ENCODE measurements at regions not wholly inside any gene's neighbourhood (a gene's known extent, or its start where the extent isn't known, plus 50 kb on each side); places are given as distances from the start of the nearest gene placed in this dataset.

- H3K27me3 ChIP-seq (ENCODE audit: control insufficient read depth, insufficient read depth, low read length) = no peaks in the 10 kb centered on the region
- no peaks in the 10 kb centered on the region for H3K36me3 ChIP-seq (ENCODE audit: insufficient read depth, low read length)
These were observed 448.2 kb upstream of the TBX3 start for GRCh38 chr12:115132145-115132544.

GRCh38 chr12:115129727-115130126 lies 445.8 kb upstream of the TBX3 start:
- H3K4me2 ChIP-seq (ENCODE audit: low read length) = no peak overlapping the region
- H3K4me1 ChIP-seq (ENCODE audit: control insufficient read depth, insufficient read depth, low read length) = no peaks in the 10 kb centered on the region
- H3K27me3 ChIP-seq (ENCODE audit: control insufficient read depth, insufficient read depth, low read length) = no peaks in the 10 kb centered on the region
- no peaks in the 10 kb centered on the region for H3K9me3 ChIP-seq (replicated peaks; ENCODE audit: low read length)
- no peak overlapping the region for H3K9ac ChIP-seq (ENCODE audit: low read depth, low read length)
- no peak overlapping the region for H3K4me3 ChIP-seq (ENCODE audit: low read length)
- no peaks in the 10 kb centered on the region for H3K36me3 ChIP-seq (ENCODE audit: insufficient read depth, low read length)

More at GRCh38 chr12:115132145-115132544, 448.2 kb upstream of the TBX3 start:
- Histone ChIP-seq H3K4me2 (ENCODE audit: low read length) (no peak overlapping the region), H3K9me3 (replicated peaks; ENCODE audit: low read length) (no peaks in the 10 kb centered on the region), H3K4me1 (ENCODE audit: control insufficient read depth, insufficient read depth, low read length) (peaks cover 12% of the 10 kb centered on the region), H3K4me3 (ENCODE audit: low read length) (no peak overlapping the region), H3K9ac (ENCODE audit: low read depth, low read length) (no peak overlapping the region)

DNA sequence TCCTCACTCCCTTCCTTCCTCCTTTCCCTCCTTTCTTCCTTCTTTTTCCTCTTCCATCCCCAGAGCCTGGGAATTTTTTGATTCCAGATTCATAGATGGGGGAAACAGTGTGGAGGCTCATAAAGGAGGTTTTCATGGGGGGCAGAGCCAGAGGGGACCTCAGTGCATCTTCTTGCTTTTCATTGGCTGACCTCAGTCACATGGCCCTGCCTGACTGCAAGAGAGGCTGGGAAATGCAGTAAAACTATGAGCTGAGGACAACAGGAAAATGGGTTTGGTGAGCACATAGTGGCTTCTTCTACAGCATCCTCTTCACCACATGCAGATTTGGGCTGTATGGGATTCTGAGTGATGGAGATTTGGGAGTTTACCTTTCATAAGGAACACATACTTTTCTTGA lies 437.1 kb upstream of the TBX3 start:
- H3K27me3 ChIP-seq (ENCODE audit: control insufficient read depth, insufficient read depth, low read length) = no peaks in the 10 kb centered on the region
- H3K36me3 ChIP-seq (ENCODE audit: insufficient read depth, low read length) = no peaks in the 10 kb centered on the region
- H3K9me3 ChIP-seq (replicated peaks; ENCODE audit: low read length) = no peaks in the 10 kb centered on the region
- no peak overlapping the region for H3K4me3 ChIP-seq (ENCODE audit: low read length)
- no peak overlapping the region for H3K9ac ChIP-seq (ENCODE audit: low read depth, low read length)
- no peaks in the 10 kb centered on the region for H3K4me1 ChIP-seq (ENCODE audit: control insufficient read depth, insufficient read depth, low read length)
- no peak overlapping the region for H3K4me2 ChIP-seq (ENCODE audit: low read length)

- Histone ChIP-seq H3K4me2 (ENCODE audit: low read length) (no peak overlapping the region), H3K4me3 (ENCODE audit: low read length) (no peak overlapping the region), H3K36me3 (ENCODE audit: insufficient read depth, low read length) (no peaks in the 10 kb centered on the region), H3K27me3 (ENCODE audit: control insufficient read depth, insufficient read depth, low read length) (no peaks in the 10 kb centered on the region), H3K9me3 (replicated peaks; ENCODE audit: low read length) (no peaks in the 10 kb centered on the region), H3K9ac (ENCODE audit: low read depth, low read length) (no peak overlapping the region), H3K4me1 (ENCODE audit: control insufficient read depth, insufficient read depth, low read length) (no peaks in the 10 kb centered on the region)
These were observed 434.3 kb upstream of the TBX3 start for GRCh38 chr12:115118177-115118724.

GRCh38 chr12:115114140-115114539 lies 430.2 kb upstream of the TBX3 start:
- Histone ChIP-seq H3K9ac (ENCODE audit: low read depth, low read length) (no peak overlapping the region), H3K4me2 (ENCODE audit: low read length) (no peak overlapping the region), H3K4me1 (ENCODE audit: control insufficient read depth, insufficient read depth, low read length) (no peaks in the 10 kb centered on the region), H3K27me3 (ENCODE audit: control insufficient read depth, insufficient read depth, low read length) (no peaks in the 10 kb centered on the region), H3K36me3 (ENCODE audit: insufficient read depth, low read length) (no peaks in the 10 kb centered on the region), H3K4me3 (ENCODE audit: low read length) (no peak overlapping the region), H3K9me3 (replicated peaks; ENCODE audit: low read length) (no peaks in the 10 kb centered on the region)

GRCh38 chr12:115109863-115110262 lies 425.9 kb upstream of the TBX3 start:
- H3K4me2 ChIP-seq (ENCODE audit: low read length) = no peak overlapping the region
- H3K4me3 ChIP-seq (ENCODE audit: low read length) = no peak overlapping the region

GRCh38 chr12:115108129-115109100 lies 424.4 kb upstream of the TBX3 start:
- H3K36me3 ChIP-seq (ENCODE audit: insufficient read depth, low read length) = no peaks in the 10 kb centered on the region
- H3K27me3 ChIP-seq (ENCODE audit: control insufficient read depth, insufficient read depth, low read length) = no peaks in the 10 kb centered on the region
- H3K9ac ChIP-seq (ENCODE audit: low read depth, low read length) = no peak overlapping the region
- H3K4me2 ChIP-seq (ENCODE audit: low read length) = no peak overlapping the region
- no peak overlapping the region for H3K4me3 ChIP-seq (ENCODE audit: low read length)
- H3K4me1 ChIP-seq (ENCODE audit: control insufficient read depth, insufficient read depth, low read length) = no peaks in the 10 kb centered on the region
- no peaks in the 10 kb centered on the region for H3K9me3 ChIP-seq (replicated peaks; ENCODE audit: low read length)

More at GRCh38 chr12:115109863-115110262, 425.9 kb upstream of the TBX3 start:
- Histone ChIP-seq H3K9me3 (replicated peaks; ENCODE audit: low read length) (no peaks in the 10 kb centered on the region), H3K4me1 (ENCODE audit: control insufficient read depth, insufficient read depth, low read length) (no peaks in the 10 kb centered on the region), H3K27me3 (ENCODE audit: control insufficient read depth, insufficient read depth, low read length) (no peaks in the 10 kb centered on the region), H3K9ac (ENCODE audit: low read depth, low read length) (no peak overlapping the region), H3K36me3 (ENCODE audit: insufficient read depth, low read length) (no peaks in the 10 kb centered on the region)

DNA sequence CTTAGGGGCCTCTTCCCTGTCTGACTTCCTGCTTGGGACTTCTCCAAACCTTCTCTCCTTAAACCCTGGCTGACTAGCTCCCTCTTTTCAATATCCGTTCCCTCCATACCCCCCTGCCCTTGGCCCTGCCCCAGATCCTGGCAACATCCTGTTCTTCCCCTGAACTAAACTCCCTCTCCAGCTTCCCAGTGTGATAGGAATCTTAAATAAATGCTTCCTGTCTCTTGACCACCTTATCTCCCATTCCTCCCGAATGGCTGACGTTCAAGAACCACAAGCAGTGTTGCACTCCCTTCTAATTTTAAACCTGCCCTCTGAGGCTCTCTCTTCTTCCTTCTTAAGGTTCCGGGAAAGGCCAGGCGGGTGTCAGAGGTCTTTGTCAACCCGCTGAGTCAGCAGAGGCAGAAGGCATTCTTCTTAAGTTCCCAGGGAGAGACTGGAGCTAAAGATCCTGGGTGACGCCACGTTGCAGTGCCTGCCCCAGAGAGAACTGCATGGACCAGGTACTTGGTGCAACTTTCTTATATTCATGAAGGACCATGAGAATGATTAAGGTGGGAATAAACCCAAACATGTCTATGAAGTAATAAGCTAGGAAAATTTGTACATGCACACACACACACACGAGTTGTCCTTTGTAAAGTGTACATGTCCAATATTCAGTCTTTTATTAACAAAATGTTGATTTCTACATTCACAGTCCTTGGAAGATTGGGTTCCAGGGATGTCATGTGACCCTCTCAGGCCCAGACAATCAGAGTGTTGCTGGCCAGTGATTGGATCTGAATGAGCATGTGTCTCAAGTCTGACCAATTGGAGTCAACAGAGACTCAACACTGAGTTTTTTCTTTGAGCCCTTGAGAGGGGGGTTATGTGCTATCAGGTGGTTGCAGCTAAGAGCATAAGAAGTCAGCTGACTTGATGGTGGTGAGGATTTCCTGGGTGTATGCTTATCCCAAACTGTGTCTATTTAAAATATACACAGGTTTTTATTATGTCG lies 420.2 kb upstream of the TBX3 start:
- Histone ChIP-seq H3K4me3 (ENCODE audit: low read length) (no peak overlapping the region), H3K9me3 (replicated peaks; ENCODE audit: low read length) (no peaks in the 10 kb centered on the region), H3K4me2 (ENCODE audit: low read length) (no peak overlapping the region), H3K36me3 (ENCODE audit: insufficient read depth, low read length) (no peaks in the 10 kb centered on the region), H3K27me3 (ENCODE audit: control insufficient read depth, insufficient read depth, low read length) (no peaks in the 10 kb centered on the region), H3K9ac (ENCODE audit: low read depth, low read length) (no peak overlapping the region), H3K4me1 (ENCODE audit: control insufficient read depth, insufficient read depth, low read length) (no peaks in the 10 kb centered on the region)

DNA sequence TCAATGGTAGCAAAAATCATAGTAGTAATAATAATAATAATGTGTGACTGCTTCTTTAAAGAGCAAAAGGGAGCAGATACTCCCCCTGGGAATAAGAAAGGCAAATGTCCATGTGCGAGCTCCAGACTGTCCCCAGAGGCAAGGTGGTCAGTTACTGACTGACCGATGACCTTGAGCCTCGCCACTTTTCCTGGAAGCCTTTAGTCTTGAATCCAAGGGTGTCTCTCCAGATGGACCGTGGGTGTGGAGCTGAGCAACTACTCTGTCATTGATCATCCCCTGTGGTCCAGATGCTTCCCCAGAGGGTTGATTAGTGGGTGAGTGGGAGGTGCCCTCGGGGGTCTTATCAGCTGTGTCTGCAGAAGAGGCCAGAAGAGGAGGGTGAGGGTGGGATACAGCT lies 418.5 kb upstream of the TBX3 start:
- Histone ChIP-seq H3K4me3 (ENCODE audit: low read length) (no peak overlapping the region), H3K9me3 (replicated peaks; ENCODE audit: low read length) (no peaks in the 10 kb centered on the region), H3K4me2 (ENCODE audit: low read length) (no peak overlapping the region), H3K36me3 (ENCODE audit: insufficient read depth, low read length) (no peaks in the 10 kb centered on the region), H3K9ac (ENCODE audit: low read depth, low read length) (no peak overlapping the region), H3K4me1 (ENCODE audit: control insufficient read depth, insufficient read depth, low read length) (no peaks in the 10 kb centered on the region), H3K27me3 (ENCODE audit: control insufficient read depth, insufficient read depth, low read length) (no peaks in the 10 kb centered on the region)

DNA sequence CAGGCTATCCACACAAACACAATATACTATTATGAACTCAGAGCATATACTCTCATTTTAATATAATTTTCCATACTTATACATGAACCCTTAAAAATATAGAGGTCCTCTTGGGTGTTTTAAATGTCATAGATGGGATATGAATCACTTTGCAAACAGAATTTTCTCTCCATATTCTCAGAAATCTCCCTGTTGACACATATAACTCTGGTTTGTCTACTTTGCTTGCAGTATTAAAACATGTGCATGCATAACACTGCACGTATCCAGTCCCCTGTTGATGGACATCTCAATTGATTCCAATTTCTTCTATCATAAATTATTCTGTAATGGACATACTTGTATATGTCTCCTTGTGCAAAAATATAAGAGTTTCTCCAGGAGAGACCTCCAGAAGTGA lies 417.5 kb upstream of the TBX3 start:
- H3K36me3 ChIP-seq (ENCODE audit: insufficient read depth, low read length) = no peaks in the 10 kb centered on the region
- no peaks in the 10 kb centered on the region for H3K27me3 ChIP-seq (ENCODE audit: control insufficient read depth, insufficient read depth, low read length)
- H3K9me3 ChIP-seq (replicated peaks; ENCODE audit: low read length) = no peaks in the 10 kb centered on the region
- H3K9ac ChIP-seq (ENCODE audit: low read depth, low read length) = no peak overlapping the region
- no peak overlapping the region for H3K4me3 ChIP-seq (ENCODE audit: low read length)
- no peak overlapping the region for H3K4me2 ChIP-seq (ENCODE audit: low read length)
- H3K4me1 ChIP-seq (ENCODE audit: control insufficient read depth, insufficient read depth, low read length) = no peaks in the 10 kb centered on the region

DNA sequence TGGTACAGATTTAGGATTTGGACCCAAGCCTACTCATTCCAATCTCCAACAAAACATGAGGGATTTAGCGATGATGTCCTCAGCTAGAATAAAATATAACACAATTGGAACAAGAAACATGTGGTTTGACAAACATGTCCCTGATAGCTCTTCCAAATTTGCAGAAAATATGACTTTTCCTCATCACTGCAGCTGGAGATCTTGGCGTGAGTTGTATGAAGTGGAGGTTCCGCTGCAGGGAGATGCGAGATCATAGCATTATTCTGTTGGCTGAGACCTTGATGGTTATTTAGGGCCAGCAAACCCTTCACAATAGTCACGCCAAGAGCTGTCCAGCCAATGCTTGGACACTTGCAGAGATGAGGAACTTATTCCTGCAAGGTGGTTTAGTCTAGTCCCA lies 413.4 kb upstream of the TBX3 start:
- Histone ChIP-seq H3K4me1 (ENCODE audit: control insufficient read depth, insufficient read depth, low read length) (no peaks in the 10 kb centered on the region), H3K36me3 (ENCODE audit: insufficient read depth, low read length) (no peaks in the 10 kb centered on the region), H3K27me3 (ENCODE audit: control insufficient read depth, insufficient read depth, low read length) (no peaks in the 10 kb centered on the region), H3K9me3 (replicated peaks; ENCODE audit: low read length) (no peaks in the 10 kb centered on the region), H3K4me3 (ENCODE audit: low read length) (no peak overlapping the region), H3K4me2 (ENCODE audit: low read length) (no peak overlapping the region), H3K9ac (ENCODE audit: low read depth, low read length) (no peak overlapping the region)

All from skeletal muscle satellite cell (primary cell).